Neural cell (in vitro differentiated cells): ENCODE measurements at regions not wholly inside any gene's neighbourhood (a gene's known extent, or its start where the extent isn't known, plus 50 kb on each side); places are given as distances from the start of the nearest gene placed in this dataset.

ENCODE experiments used
- H2AFZ ChIP-seq: fragments of 200-600, 300-800 bp; sonication (generic), shearing (Covaris generic); 2 replicates; pipeline ENCODE4 v1.6.0; 2014; ENCODE audit warnings: low read depth, mild to moderate bottlenecking, antibody characterized with exemption, low read length, moderate library complexity
- H3F3A ChIP-seq: fragments of 200-600 bp; shearing (Covaris generic); 2 replicates; pipeline ENCODE4 v1.6.1; 2016; ENCODE audit warnings: mild to moderate bottlenecking, moderate library complexity, mixed read lengths, antibody characterized with exemption, low read length; ENCODE audit not compliant: insufficient read depth, poor library complexity, severe bottlenecking
- H3K27ac ChIP-seq: fragments of 200-600, 300-800 bp; sonication (generic), shearing (Covaris generic); 2 replicates; pipeline ENCODE4 v1.5.1; 2014; ENCODE audit warnings: mild to moderate bottlenecking, low read length, moderate library complexity
- H3K27me3 ChIP-seq: fragments of 300-800, 200-600 bp; sonication (generic), shearing (Covaris generic); 2 replicates; pipeline ENCODE4 v1.6.0; 2014; ENCODE audit warnings: mild to moderate bottlenecking, low read depth, low read length, moderate library complexity; ENCODE audit not compliant: insufficient read depth
- H3K36me3 ChIP-seq: fragments of 300-800, 200-600 bp; sonication (generic), shearing (Covaris generic); 2 replicates; pipeline ENCODE4 v1.5.1; 2014; ENCODE audit warnings: mild to moderate bottlenecking, antibody characterized with exemption, low read length, moderate library complexity; ENCODE audit not compliant: insufficient read depth
- H3K4me2 ChIP-seq: fragments of 300-800, 200-600 bp; sonication (generic), shearing (Covaris generic); 2 replicates; pipeline ENCODE4 v1.6.0; 2014; ENCODE audit warnings: mild to moderate bottlenecking, low read length
- H3K4me3 ChIP-seq: fragments of 300-800, 200-600 bp; sonication (generic), shearing (Covaris generic); 2 replicates; pipeline ENCODE4 v1.5.1; 2014; ENCODE audit warnings: mild to moderate bottlenecking, low read length, moderate library complexity
- H3K79me2 ChIP-seq: fragments of 200-600 bp; shearing (Covaris generic); replicated peaks from 2 replicates; pipeline ENCODE4 v1.6.0; 2014; ENCODE audit warnings: mild to moderate bottlenecking, low read length, moderate library complexity; ENCODE audit not compliant: insufficient read depth
- H3K9ac ChIP-seq: fragments of 300-800, 200-600 bp; sonication (generic), shearing (Covaris generic); 2 replicates; pipeline ENCODE4 v1.6.1; 2016; ENCODE audit warnings: mild to moderate bottlenecking, low read length, mixed read lengths
- H3K9me2 ChIP-seq: fragments of 200-600 bp; shearing (Covaris generic); 2 replicates; pipeline ENCODE4 v1.6.1; 2016; ENCODE audit warnings: mild to moderate bottlenecking, low read length, mixed read lengths; ENCODE audit not compliant: insufficient read depth
- H3K9me3 ChIP-seq: fragments of 200-600, 300-800 bp; sonication (generic), shearing (Covaris generic); 2 replicates; pipeline ENCODE4 v1.6.1; 2016; ENCODE audit warnings: mild to moderate bottlenecking, mixed run types, low read length, moderate library complexity, mixed read lengths
- H4K20me1 ChIP-seq: fragments of 200-600 bp; shearing (Covaris generic); 2 replicates; pipeline ENCODE4 v1.6.1; 2016; ENCODE audit warnings: mild to moderate bottlenecking, mixed run types; ENCODE audit not compliant: insufficient read depth
- CTCF ChIP-seq: fragments of 450-650 bp; IDR thresholded peaks from 2 replicates; pipeline ENCODE4 v1.5.1; 2014; ENCODE audit warnings: antibody characterized with exemption, mild to moderate bottlenecking, moderate library complexity; ENCODE audit not compliant: poor library complexity, severe bottlenecking
- EP300 ChIP-seq: fragments of 450-650 bp; conservative IDR thresholded peaks from 2 replicates; pipeline ENCODE4 v1.6.1; 2014; ENCODE audit warnings: antibody characterized with exemption, mild to moderate bottlenecking, moderate library complexity; ENCODE audit not compliant: poor library complexity, severe bottlenecking
- EZH2 ChIP-seq: fragments of 200-600, 300-800 bp; shearing (Covaris generic), sonication (generic); IDR thresholded peaks from 2 replicates; pipeline ENCODE4 v1.6.1; 2014; ENCODE audit warnings: antibody characterized with exemption, low read length, borderline replicate concordance, mild to moderate bottlenecking; ENCODE audit not compliant: insufficient read depth, poor library complexity, severe bottlenecking
- MXI1 ChIP-seq: fragments of 450-650 bp; conservative IDR thresholded peaks from 2 replicates; pipeline ENCODE4 v1.6.1; 2014; ENCODE audit warnings: antibody characterized with exemption, mild to moderate bottlenecking; ENCODE audit not compliant: poor library complexity, severe bottlenecking
- POLR2AphosphoS5 ChIP-seq: IDR thresholded peaks from 2 replicates; pipeline ENCODE4 v1.6.1; 2012
- RAD21 ChIP-seq: fragments of 450-650 bp; conservative IDR thresholded peaks from 2 replicates; pipeline ENCODE4 v1.6.1; 2014; ENCODE audit warnings: antibody characterized with exemption, mild to moderate bottlenecking, moderate library complexity
- REST ChIP-seq: IDR thresholded peaks from 2 replicates; pipeline ENCODE4 v1.6.1; 2012; ENCODE audit warnings: borderline replicate concordance
- SMC3 ChIP-seq: fragments of 450-650 bp; conservative IDR thresholded peaks from 2 replicates; pipeline ENCODE4 v1.6.1; 2014; ENCODE audit warnings: antibody characterized with exemption, mild to moderate bottlenecking, moderate library complexity; ENCODE audit not compliant: poor library complexity
- TAF1 ChIP-seq: IDR thresholded peaks from 2 replicates; pipeline ENCODE4 v1.6.1; 2012; ENCODE audit warnings: low read depth

GRCh38 chr4:35494955-35495354 is 749.4 kb downstream of the ARAP2 start:
- Histone ChIP-seq H3K27ac (no peak overlapping the region), H3K27me3 (no peaks in the 10 kb centered on the region), H3K79me2 (no peaks in the 10 kb centered on the region), H3K9ac (no peak overlapping the region), H3K4me3 (no peak overlapping the region), H3K36me3 (no peaks in the 10 kb centered on the region), H3K9me3 (no peaks in the 10 kb centered on the region), H4K20me1 (no peaks in the 10 kb centered on the region), H3K9me2 (no peaks in the 10 kb centered on the region), H2AFZ (no peak overlapping the region), H3K4me2 (no peak overlapping the region), H3F3A (no peaks in the 10 kb centered on the region)
- TF ChIP-seq POLR2AphosphoS5 (no peak), CTCF (no peak), TAF1 (no peak), RAD21 (no peak), SMC3 (no peak), MXI1 (no peak), EZH2 (no peak), REST (no peak), EP300 (no peak)

GRCh38 chr4:35500812-35501211 is 743.5 kb downstream of the ARAP2 start:
- no peaks in the 10 kb centered on the region for H3K9me2 ChIP-seq
- TF ChIP-seq EP300, result no peak
- no peak for TF ChIP-seq POLR2AphosphoS5
- no peak for TF ChIP-seq TAF1
- TF ChIP-seq RAD21, result no peak
- TF ChIP-seq SMC3, result no peak
- TF ChIP-seq EZH2, result no peak
- H2AFZ ChIP-seq, result no peak overlapping the region
- no peak overlapping the region for H3K4me2 ChIP-seq
- no peaks in the 10 kb centered on the region for H3K27me3 ChIP-seq
- no peaks in the 10 kb centered on the region for H3K9me3 ChIP-seq
- no peak overlapping the region for H3K9ac ChIP-seq
- H3F3A ChIP-seq, result no peaks in the 10 kb centered on the region
- H3K79me2 ChIP-seq, result no peaks in the 10 kb centered on the region
- H4K20me1 ChIP-seq, result no peaks in the 10 kb centered on the region
- H3K36me3 ChIP-seq, result no peaks in the 10 kb centered on the region
- H3K27ac ChIP-seq, result no peak overlapping the region
- H3K4me3 ChIP-seq, result no peak overlapping the region

- no peak overlapping the region for H3K27ac ChIP-seq
- H3K36me3 ChIP-seq, result no peaks in the 10 kb centered on the region
- no peaks in the 10 kb centered on the region for H3K27me3 ChIP-seq
- H3K9ac ChIP-seq, result no peak overlapping the region
- H4K20me1 ChIP-seq, result no peaks in the 10 kb centered on the region
- no peak overlapping the region for H2AFZ ChIP-seq
- H3K9me3 ChIP-seq, result no peaks in the 10 kb centered on the region
- H3K79me2 ChIP-seq, result no peaks in the 10 kb centered on the region
- H3K4me3 ChIP-seq, result no peak overlapping the region
- TF ChIP-seq EZH2 (no peak), CTCF (no peak), POLR2AphosphoS5 (no peak), REST (no peak), EP300 (no peak), SMC3 (no peak), MXI1 (no peak), TAF1 (no peak), RAD21 (no peak)
- H3K4me2 ChIP-seq, result no peak overlapping the region
- H3F3A ChIP-seq, result no peaks in the 10 kb centered on the region
- H3K9me2 ChIP-seq, result no peaks in the 10 kb centered on the region
Measured at GRCh38 chr4:35503435-35503834, 740.9 kb downstream of the ARAP2 start.
